HG02571 (cell line): ENCODE measurements at regions not wholly inside any gene's neighbourhood (a gene's known extent, or its start where the extent isn't known, plus 50 kb on each side); places are given as distances from the start of the nearest gene placed in this dataset.

Experiments used
- ATAC-seq: cut with Tn5 transposase; IDR thresholded peaks from one replicate; pipeline ENCODE4 v1.9.1; 2021; ENCODE audit warnings: mild to moderate bottlenecking, moderate library complexity; ENCODE audit not compliant: unreplicated experiment

DNA sequence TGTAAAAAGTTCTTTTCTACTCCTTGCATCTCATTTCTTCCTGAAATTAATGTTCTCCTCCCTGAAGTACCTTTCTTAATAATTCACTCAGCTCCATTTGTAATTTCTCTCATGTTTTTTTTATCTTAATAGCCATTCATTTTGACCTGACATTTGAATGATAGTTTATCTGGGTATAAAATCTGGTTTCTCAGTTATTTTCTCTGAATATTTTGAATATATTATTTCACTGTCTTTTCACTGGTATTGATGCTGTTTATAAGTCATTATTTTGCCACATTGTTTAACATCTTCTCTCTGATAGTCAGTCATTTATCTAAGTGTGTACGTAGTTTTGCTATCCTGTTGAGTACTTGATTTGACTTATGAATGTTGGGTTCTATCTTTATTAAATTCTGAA is 68.8 kb upstream of the ARHGAP18 start:
- ATAC-seq, result no peak

GRCh38 chr6:129777371-129777770 is 67.4 kb upstream of the ARHGAP18 start:
- no peak for ATAC-seq

GRCh38 chr6:129776542-129777330 is 66.8 kb upstream of the ARHGAP18 start:
- no peak for ATAC-seq

DNA sequence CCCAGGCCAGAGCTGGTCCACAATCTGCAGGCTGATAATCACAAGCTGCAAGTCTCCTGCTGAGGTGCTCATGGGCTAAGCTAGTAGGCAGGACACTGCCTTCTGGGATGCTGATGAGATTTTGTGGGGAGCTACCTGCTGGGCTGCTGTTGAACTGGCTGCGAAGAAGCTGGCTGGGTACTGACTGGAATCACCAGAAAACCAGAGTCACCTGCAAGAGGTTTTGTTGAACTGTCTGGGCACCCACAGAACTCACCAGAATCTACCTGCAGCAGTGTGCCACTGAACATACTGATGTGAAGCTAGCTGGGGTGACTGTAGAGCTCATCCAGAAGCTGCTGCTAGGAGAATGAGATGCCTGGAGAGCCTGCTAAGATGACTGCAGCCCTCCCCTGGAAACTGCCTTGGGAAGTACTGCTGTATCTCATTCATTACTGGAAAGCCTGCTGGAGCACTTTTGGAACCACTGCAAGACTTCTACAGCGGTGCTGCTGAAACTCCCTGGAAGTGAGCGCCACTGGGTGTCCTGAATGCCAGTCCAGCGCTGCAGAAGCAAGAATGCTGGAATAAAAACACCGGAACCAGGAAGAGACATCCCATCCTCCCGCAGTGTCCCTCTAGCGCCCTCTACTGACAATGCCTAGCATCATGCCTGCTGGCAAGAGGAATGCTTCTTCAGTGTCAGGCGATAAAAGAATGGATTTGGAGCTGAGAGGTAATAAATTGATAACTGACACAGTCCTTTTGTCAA is 64.9 kb upstream of the ARHGAP18 start:
- ATAC-seq, result no peak

DNA sequence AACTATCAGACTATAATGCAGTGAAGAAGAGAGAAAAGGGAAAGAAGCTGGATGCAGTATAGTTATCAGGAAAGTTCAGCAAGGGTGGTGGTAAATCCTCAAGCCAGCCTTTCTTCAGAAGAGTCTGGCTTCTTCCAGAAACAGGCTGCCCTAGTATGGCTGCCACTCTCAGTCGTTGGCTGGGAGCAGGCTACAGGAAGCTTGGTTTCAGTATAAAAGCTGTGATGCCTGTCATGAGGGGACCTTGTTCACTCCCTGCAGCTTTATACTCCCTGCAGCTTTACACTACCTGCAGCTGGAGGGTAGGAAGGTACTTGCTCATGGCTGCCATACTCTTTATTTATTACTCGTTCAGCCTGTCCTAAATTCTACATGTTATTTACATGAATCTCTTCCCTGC is 63.3 kb upstream of the ARHGAP18 start:
- no peak for ATAC-seq

- ATAC-seq, result no peak
Measured at GRCh38 chr6:129771678-129772077, 61.7 kb upstream of the ARHGAP18 start.

DNA sequence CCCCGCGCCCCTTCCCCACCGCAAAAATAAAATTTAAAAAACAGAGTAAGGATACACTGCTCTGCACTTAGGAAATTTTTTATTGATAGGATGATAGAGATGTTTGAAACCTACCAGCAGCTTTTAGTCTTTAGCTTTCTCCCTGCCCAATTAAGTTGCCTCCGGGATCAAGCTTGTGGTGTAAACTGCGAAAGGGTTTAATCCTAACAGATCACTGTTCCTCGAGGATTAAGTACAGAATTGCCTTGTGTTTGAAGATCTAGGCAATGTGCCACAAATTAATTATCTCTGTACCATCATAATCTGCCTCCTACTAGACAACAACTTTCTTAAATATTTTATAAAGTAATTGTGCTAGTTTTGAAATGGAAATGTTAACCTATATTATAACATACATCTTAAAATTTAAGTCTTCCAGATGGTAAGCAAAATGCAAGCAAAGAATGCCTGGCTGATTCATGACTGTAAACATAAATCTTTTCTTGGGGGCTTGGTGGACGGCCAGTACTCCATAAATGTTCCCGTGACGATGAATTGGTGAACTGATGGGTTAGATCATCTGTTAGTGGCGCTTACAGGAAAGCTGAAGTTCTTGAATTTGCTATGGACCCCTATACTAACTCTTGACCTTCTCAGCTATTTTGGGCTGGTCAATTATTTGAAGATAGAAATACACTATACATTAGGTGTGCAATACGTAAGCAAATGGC is 58.0 kb upstream of the ARHGAP18 start:
- no peak for ATAC-seq

GRCh38 chr6:129766959-129767728 is 57.2 kb upstream of the ARHGAP18 start:
- ATAC-seq, result peak; percentile 85

DNA sequence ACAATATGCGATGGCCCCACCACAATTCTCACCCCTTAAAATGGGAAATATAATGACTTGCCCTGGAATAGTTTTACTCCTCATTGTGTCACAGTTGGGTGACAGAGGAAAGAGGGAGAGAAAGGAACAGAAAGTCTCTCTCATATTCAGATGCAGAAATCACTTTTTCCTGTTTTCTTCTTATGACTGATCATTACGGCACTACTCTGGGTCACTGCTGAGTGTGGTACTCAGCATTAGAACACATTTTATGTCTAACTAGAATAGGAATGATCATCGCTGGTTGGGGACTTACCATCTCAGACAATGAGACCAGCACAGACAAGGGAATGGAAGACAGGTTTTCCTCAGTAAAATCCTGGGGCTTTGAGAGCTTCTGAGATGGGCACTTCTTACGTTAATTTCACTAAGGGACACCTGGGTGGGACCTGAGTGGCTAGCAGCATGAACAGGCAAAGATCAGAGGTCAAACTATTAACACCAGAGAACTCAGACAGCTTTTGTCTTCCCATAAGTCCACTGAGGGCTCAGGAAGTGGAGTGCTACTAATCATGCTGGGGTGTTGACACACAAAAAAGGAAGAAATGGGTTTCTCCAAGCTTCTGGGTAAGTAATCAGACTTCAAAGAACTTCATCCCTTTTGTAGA is 54.9 kb upstream of the ARHGAP18 start:
- ATAC-seq, result no peak

- ATAC-seq, result no peak
Measured at GRCh38 chr6:129759796-129760605, 50.0 kb upstream of the ARHGAP18 start.
